Dermis blood vessel endothelial cell (primary cell): ENCODE measurements at regions not wholly inside any gene's neighbourhood (a gene's known extent, or its start where the extent isn't known, plus 50 kb on each side); places are given as distances from the start of the nearest gene placed in this dataset.

Experiments
- DNase-seq: peaks from one replicate; pipeline ENCODE4 v3.0.0; 2010

- DNase-seq = no peak
These were observed 67.5 kb downstream of the ATP6V1G3 start for GRCh38 chr1:198472997-198473396.

GRCh38 chr1:198472119-198472518 is 68.4 kb downstream of the ATP6V1G3 start:
- no peak for DNase-seq

- no peak for DNase-seq
These were observed 72.6 kb downstream of the ATP6V1G3 start for GRCh38 chr1:198467907-198468306.

DNA sequence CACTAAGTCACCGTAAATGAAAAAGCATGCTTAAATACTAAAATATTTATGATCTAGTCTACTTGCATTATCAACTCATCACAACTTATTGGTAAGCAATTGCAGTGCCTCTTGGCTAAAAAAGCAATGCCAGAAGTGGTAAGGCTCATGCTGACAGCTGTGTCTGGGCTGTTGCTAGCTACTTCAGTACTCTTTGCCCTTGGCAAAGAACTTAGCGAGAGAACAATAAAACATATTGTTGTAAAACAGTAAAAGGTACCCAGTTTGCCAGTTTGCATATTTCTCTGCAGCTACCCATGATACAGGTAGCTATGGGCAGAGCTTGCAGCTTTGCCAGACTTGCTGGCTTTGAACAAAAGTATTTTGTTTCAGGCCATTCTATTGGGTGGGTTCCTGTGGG is 73.1 kb downstream of the ATP6V1G3 start:
- DNase-seq = no peak

DNA sequence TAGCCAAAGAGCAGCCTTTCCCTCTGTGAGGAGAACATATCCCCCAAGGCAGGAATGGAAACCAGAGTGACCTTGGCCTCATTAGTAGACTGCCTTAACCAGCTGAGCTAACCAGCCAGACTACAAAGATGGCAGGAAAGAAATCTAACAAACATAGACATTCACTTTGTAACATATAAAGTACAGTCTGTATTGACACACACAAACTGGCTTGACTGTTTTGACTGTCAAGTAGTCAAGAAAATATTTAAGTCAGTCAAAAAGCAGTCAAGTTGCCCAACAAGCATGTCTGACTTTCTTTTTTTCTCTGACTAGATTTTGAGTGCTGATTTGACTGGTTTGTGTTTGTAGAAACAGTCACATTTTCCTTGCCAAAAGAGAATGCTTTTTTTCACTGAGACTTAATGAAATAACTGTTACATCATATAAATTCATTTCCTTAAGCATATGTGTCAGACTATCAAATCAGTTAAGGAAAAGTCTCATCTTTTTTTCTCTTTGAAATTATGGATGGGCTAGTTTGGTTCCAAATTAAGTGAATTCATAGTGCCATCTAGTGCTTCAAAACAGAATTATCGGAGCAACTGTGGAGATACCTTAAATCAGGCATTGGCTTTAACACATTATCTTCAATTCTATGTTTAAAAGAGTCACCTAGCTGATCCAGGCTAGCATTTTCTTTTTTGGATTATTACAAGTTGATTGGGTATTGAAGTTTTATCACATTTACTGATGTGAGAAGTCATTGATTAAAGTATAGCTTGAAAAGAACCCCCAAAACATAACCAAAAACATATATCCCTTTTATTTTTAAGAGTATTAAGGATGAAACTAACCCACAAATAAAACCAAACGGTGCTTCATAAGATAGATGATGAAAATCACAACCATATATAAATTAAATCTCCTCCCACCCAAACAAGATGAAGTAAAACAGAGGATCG is 75.0 kb downstream of the ATP6V1G3 start:
- peak; percentile 80 for DNase-seq

DNA sequence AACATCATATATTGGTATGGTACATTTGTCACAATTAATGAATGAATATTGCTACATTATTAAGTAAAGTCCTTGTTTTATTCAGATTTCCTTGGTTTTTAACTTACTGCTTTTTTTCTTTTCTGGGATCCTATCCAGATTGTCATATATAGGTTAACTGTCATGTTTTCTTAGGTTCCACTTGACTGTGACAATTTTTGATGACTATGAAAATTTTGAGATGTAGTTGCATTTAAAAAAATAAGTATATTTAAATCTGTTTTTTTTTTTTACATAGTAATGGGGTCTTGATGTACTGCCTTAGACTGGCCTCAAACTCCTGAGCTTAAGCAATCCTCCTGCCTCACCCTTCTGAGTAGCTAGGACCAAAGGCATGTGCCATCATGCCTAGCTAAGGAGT is 76.8 kb downstream of the ATP6V1G3 start:
- no peak for DNase-seq

GRCh38 chr1:198462365-198463019 is 78.0 kb downstream of the ATP6V1G3 start:
- peak; percentile 27 for DNase-seq

GRCh38 chr1:198455966-198456365 is 84.5 kb downstream of the ATP6V1G3 start:
- no peak for DNase-seq

- peak; percentile 69 for DNase-seq
These were observed 90.6 kb downstream of the ATP6V1G3 start for GRCh38 chr1:198449727-198450433.

DNA sequence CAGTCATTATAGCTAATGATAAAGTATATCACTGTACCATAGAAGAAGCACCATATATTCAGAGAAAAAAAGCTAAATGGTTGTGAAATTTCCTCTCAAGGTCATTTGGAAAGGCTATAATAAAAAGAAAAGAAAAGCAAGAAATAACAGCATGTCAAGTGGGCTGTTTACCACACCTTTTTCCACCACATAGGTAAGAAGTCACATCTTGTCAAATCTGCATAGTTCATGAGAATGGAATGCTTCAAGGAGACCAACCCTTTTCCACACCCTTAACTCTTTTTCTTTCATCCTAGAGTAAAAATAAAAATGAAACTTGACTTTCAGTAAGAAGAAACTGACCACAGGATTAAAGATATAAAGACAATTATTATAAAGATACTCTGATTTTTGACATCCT is 91.2 kb downstream of the ATP6V1G3 start:
- DNase-seq = peak; percentile 16

- DNase-seq = no peak
These were observed 93.0 kb downstream of the ATP6V1G3 start for GRCh38 chr1:198447468-198447867.

DNA sequence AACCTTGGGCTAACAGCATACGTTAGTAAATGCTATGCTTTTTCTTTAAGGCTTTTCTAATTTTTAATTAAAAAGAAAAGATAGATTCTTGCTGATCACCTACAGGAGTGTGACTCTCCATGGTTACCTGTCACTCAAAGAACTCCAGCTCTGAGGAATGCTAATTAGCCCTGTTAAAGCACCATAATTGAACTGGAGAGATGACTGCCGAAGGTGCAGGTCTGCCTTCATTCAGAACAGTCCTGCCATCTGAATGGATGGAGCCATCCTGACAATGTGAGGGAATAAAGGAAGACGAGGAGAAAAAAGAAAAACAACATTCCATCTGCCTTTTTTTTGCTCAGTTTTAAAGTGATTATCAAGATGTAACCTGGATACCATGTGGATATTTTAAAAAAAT is 94.6 kb downstream of the ATP6V1G3 start:
- DNase-seq = peak; percentile 5

DNA sequence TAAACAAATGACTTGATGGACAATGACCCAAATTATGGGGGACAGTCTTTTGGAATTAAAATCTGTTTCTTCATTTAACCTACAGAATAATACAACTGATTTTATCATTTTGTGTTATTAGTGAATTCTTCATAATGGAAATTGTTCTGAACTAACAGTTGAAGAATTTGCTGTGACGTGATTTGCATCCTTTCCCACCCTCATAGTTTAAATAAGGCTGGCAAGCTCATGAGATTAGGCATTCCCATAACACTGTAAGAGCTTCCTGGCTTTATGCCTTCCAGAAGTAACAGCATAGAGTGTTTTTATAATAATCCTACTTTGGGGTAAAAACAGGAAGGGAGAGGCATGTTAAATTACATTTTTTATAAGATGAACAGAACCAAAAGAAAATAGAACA is 95.7 kb downstream of the ATP6V1G3 start:
- DNase-seq = peak; percentile 94

GRCh38 chr1:198443365-198444233 is 96.9 kb downstream of the ATP6V1G3 start:
- DNase-seq = peak; percentile 95

- no peak for DNase-seq
These were observed 99.6 kb downstream of the ATP6V1G3 start for GRCh38 chr1:198440842-198441241.

DNA sequence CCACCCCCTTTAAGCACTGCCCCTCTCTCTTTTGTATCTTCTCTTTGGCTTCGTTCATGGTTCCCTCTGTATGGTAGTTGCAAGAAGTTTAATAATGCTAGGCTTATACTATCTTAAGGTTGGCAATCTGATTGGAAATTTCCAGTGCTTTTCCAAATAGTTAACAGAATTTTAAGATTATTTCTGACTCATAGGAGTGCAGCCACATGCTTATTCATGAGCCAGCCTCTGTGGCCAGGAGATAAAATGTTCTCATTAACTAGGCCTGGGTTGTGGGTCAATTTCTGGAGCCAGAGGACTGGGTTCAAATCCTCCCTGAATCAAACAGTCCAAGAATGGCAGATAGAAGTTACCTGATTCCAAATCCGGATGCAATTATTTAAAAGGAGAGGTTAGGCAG is 103.1 kb downstream of the ATP6V1G3 start:
- no peak for DNase-seq

GRCh38 chr1:198436276-198436675 is 104.2 kb downstream of the ATP6V1G3 start:
- no peak for DNase-seq

DNA sequence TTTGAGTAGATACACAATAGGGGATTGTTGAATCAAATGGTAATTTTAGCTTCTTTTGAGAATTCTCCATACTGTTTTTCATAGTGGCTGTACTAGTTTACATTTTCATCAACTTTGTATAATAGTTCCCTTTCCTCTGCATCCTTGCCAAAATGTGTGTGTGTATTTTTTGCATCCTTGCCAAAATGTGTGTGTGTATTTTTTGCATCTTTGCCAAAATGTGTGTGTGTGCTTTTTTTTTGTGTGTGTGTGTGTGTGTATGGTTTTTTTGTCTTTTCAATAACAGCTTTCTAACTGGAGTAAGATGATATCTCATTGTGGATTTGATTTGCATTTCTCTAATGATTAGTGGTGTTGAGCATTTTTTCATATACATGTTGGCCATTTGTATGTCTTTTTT is 105.4 kb downstream of the ATP6V1G3 start:
- peak; percentile 43 for DNase-seq

- DNase-seq = no peak
These were observed 116.0 kb downstream of the ATP6V1G3 start for GRCh38 chr1:198424441-198424840.

DNA sequence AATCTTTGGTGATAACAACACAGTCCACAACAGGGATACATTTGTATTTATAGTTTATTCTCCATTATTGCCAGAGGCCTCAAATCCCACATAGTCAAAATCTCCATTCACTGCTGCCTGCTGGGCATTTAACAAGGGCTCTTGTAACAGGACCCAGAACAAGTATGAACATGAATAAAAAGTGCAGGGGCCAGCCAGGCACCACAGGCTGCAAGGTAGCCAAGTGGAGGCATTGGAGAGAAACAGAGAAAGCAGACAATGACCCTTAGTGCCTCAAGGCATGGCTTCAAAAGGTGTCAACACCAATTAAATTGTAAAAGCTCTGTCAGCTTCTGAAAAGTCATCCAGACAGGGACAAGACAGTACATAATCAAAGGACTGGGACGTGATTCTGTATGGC is 116.8 kb downstream of the ATP6V1G3 start:
- no peak for DNase-seq

DNA sequence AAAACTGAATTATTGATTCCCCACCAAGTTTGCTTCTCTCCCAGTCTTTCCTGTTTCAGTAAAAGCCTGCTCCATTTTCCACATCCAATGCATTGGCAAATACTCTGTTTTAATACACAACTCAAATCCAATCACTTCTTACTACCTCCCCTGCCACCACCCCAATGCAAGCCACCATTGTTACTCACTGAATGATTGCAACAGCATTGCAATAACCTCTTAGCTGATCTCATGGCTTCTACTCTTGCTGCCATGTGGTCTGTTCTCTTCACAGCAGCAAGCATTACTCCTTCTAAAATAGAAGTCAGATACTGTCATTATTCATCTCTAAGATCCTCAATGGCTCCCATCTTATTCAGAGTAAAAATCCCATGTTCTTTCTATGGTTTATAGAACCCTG is 123.4 kb downstream of the ATP6V1G3 start:
- no peak for DNase-seq

DNA sequence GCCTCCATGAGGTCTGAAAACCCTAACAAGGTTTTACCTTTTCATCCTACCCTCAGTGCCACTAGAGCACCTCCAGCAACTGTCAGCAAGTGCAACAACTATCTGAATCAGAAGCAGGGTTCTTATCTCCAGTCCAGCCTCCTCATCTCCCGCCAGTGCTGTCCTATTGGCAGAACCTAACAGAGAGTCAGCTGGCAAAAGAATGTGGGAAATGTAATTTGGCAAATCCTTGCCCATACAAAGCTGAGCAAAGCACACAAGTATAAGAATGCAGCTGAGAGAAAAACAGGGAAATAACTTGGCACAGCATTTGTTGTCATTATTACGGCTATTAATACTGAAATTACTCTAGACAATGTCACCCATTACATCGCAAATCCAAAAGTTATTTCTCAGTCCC is 124.2 kb downstream of the ATP6V1G3 start:
- DNase-seq = peak; percentile 46
